GM08714 (cell line): ENCODE measurements at regions not wholly inside any gene's neighbourhood (a gene's known extent, or its start where the extent isn't known, plus 50 kb on each side); places are given as distances from the start of the nearest gene placed in this dataset.

Experiments used
- H3K4me3 ChIP-seq: fragments of 200-500 bp; sonication (Bioruptor generic); 2 replicates; pipeline ENCODE4 v1.5.1; 2014; ENCODE audit warnings: mild to moderate bottlenecking, low read length, inconsistent platforms
- ZNF274 ChIP-seq: IDR thresholded peaks from 2 replicates; pipeline ENCODE4 v1.6.1; 2012; ENCODE audit warnings: mild to moderate bottlenecking, low read depth, low read length

DNA sequence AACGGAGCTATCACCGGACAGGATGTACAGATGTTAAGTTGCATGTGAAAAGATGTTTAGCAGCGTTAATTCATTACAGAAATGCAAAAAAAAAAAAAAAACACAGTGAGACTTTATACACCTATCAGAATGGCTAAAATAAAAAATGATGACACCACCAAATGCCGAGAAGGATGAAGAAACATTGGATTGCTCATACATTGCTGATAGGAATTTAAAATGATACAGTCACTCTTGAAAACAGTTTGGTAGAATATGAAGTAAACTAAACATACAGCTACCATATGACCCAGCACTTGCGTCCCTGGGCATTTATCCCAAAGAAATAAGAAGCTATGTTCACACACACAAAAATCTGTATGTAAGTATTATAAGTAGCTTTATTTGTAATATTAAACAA, 574.1 kb downstream of the SLC16A7 start:
- H3K4me3 ChIP-seq = no peak overlapping the region
- TF ChIP-seq ZNF274 = no peak

DNA sequence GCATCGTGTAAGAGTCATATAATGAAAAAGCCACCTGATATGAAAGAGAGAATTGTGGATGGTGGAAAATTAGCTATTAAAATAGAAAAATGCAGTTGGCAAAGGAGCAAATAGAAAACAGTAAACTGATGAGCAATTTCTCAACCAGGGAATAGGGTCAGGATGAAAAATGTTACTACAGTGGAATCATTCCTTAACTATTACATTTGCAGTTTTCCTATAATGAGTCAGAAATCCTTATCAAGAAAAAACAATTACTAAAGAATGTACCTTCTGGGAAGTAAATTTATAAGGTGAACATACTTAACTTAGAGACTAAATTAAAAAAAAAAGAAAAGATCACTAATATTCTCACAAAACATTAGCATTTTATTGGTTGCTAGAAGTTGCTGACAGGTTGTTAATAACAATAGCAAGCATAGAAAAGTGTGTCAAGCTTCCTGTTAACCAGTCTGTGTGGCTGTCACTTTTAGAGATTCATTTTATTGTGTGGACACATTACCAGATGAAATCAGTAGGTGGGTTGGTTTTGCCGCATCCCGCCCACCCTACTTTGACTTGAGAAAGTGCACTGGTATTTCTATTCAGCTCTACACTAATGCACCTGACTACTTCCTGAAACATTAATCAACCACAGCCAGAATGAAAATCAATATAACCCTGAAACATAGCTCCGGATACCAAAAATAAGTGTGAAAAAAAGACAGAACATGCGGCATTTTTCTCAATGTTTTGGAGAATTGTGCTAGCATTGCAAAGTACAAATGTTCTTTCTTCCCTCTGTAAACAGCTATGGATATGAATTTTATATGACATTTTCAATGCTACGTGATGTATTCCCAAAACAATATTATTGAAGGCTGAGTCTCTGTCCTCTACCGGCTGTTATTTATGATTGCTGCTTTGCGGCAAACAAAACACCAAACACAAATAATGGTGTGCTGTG, 576.7 kb downstream of the SLC16A7 start:
- H3K4me3 ChIP-seq = no peak overlapping the region
- no peak for TF ChIP-seq ZNF274

DNA sequence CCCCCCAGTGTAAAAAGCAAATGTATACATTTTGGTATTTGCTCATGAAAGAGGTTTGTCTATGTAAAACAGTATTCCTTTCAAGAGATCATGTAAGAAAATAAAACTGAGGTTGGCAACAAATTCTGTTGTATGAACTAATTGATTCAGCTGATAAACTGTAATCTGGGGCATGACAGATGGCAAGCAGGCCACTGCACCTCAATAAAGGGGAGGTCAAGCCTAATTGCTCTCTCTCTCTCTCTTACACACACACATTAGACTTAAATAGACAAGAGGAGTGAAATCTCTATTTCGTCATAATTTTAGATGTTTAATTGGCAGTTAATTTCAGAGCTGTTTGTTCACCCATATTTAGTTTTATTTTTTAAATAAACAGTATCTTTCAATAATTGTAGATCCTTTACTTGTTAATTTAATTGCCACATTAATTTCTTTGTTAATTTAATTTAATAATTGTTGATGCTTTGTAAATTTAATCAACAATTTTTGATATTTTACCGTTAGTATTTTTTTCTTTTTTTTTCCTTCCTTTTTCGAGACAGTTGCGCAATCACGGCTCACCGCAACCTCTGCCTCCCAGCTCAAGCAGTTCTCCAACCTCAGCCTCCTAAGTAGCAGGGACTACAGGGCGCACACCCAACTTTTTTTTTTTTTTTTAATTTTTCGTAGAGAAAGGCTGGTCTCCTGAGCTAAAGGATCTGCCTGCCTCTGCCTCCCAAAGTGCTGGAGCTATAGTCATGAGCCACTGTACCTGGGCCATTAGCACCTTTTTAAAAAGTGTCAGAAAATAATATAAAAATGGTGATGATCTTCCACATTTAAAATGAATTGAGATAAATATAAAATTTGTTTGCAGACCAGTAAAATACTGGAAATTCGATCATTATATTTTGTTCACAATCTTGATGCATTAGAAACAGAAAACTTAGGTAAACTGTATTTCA, 577.7 kb downstream of the SLC16A7 start:
- no peak overlapping the region for H3K4me3 ChIP-seq
- TF ChIP-seq ZNF274 = no peak

DNA sequence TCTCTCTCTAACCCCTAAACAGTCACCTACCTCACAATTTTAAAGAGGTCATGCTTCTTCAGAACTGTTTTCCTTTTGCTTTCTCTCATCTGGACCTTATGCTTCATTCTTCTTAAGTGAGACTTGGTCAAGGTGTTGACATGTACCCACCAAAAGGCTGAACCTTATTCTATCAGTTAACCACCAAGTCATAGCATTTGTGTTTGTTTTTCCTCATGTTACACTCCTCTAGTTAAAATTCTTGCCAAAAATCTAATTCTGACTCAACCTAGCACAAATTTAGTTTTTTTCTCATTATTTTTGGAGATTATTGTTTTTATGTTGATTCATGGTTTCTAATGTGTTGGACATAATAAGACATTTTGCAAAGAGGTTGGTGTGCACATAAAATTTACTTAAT, 578.6 kb downstream of the SLC16A7 start:
- no peak for TF ChIP-seq ZNF274
- no peak overlapping the region for H3K4me3 ChIP-seq

DNA sequence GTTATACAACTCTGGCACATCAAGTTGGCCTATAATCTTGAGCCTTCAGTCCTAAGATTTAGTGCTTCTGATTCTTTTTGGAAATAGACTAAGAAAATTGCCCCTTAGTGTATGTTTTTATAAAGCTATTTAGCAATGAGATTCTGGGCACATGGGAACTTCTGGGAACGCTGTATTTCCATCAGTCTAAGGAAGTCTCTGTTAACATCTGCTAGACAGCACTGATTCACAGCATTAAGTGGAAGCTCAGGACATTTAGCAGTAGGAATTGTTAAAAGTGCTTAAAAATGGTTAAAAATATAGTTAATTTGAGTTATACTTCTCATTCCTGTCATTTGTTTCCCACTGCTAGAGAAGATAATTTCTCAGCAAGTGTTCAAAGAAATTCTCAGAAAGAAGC, 579.1 kb downstream of the SLC16A7 start:
- no peak overlapping the region for H3K4me3 ChIP-seq

DNA sequence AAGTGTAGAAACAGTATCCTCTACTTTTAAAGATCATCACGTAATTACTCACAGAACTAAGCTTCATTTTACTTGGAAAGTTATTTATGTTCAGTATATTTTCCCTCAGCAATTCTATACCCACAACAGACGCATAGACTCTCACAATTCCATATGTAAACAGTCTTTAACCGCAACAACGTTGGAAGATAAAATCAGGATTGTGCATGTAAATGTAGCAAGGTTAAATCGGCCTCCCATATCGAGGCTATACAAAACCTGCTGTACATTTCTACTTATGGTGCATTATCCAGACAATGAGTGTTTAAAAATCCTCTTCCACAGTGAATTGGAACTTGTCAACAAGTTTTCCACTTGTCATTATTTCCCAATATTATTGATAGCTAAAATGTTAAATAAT, 581.1 kb downstream of the SLC16A7 start:
- no peak overlapping the region for H3K4me3 ChIP-seq
- TF ChIP-seq ZNF274 = no peak

More for the DNA sequence above, 579.1 kb downstream of the SLC16A7 start:
- TF ChIP-seq ZNF274 = no peak

DNA sequence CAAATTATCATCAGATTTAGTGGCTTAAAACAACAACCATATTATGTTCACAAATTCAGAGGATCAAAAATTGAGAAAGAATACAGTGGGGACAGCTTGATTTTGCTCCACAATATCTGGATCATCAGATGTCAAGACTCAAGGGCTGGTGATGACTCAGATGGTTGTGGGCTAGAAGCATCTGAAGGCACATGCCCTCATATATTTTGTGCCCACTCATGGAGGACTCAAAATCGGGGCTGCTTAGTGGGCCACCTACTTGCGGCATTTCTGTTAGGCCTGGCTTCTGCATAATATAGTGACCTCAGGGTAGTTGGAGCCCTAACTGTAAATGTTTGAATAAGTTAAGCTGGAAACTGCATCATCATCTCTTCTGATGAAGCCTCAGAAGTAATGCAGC, 584.5 kb downstream of the SLC16A7 start:
- TF ChIP-seq ZNF274 = no peak
- H3K4me3 ChIP-seq = no peak overlapping the region

DNA sequence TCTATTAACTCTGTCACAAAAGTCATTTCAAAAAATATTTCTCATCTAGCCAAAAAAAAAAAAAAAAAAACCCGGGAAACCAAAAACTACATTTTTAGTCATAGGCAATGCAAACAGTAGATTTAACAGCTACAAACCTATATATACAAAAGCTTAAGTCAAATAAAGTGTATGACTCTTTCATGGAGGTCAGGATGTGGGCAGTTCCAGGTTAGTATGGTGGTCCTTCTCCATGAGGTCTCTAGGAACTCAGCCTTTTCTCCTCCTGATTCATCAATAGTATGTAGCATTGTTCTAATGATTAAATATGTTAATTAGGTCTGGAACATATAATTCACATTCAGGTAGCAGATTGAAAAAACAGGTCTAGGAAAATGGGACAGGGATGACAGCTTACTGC, 586.5 kb downstream of the SLC16A7 start:
- H3K4me3 ChIP-seq = no peak overlapping the region
- TF ChIP-seq ZNF274 = no peak

DNA sequence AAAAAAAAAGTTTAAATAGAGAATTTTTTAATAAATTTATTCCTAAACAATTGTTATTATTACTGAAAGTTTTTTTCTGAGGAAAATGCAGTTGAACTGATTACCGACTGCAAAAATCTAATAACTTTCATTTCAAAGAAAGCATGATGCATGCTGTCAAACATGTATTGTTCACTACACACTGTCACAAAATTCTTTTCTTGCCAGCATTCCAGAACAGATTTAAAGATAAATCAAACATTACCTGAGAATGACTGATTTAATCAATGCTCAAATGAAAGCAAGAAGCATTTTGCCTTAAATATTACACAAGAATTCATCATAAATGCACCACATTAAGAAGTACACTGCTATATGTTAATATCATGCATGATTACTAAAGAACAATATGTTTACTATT, 588.3 kb downstream of the SLC16A7 start:
- TF ChIP-seq ZNF274 = no peak
- H3K4me3 ChIP-seq = no peak overlapping the region

DNA sequence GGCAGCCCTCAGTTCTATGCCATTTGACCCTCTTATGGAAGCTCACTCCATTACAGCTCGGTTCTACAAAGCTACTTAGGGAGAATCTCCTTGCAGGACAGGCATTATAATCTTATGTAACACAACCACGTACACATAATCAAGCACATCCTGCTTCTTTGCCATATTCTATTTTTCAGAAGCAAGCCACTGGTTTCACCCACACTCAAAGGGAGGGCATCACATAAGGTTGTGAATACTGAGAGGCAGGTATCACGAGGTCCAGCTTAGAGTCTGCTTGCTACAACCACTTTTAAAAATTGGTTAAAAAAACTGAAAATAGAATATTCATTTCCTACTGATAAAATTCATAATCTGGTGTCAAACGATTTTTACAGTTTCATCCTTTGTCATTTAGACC, 589.2 kb downstream of the SLC16A7 start:
- TF ChIP-seq ZNF274 = no peak
- no peak overlapping the region for H3K4me3 ChIP-seq

DNA sequence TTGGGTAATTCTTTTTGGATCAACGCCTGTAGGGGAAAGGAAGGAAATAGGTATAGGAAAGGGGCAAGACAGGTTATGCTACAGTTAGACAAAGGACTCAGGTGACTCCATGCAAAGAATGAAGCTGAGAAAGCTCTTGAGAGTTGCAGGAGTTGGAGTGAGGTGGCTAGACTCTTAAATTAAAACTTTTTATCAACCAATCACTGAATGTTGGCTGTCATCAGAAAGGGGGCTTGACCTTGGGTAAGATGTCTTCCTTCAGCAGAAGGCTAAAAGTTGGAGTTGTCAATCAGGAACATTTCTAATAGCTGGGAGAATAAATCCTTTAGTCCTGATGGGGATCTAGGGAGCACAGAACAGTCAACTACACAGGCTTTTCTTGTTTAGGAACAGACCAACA, 595.4 kb downstream of the SLC16A7 start:
- H3K4me3 ChIP-seq = no peak overlapping the region
- no peak for TF ChIP-seq ZNF274

DNA sequence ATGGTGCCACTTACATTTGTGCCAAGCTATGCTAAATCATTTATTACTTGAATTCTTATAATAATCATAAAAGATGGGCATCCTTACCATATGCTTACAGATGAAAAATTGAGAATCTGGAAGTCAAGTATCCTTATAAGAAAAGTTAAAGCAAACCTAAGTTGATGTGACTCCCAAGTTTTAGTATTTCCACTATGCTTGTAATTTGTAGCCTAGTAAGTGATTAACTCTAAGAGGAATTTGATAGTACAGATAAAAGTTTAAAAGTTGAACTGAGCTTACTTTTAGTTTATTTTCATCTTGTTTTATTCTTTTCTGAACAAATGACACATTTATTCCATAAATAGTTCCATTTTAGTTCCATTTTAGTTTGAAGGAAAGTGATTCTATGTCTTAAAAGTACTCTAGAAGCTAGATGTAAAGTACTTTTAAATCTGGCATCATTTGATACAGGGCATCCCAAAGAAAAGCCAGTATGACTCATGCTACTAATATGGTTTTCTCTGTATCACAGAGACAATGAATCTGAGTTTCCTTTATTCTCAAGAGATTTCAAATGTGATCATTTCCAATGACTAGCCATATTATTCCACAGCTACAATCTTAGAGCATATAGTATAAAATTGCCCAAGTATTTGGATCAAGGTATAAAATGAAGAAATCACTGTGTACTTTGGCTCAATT, 596.0 kb downstream of the SLC16A7 start:
- TF ChIP-seq ZNF274 = no peak
- H3K4me3 ChIP-seq = no peak overlapping the region

DNA sequence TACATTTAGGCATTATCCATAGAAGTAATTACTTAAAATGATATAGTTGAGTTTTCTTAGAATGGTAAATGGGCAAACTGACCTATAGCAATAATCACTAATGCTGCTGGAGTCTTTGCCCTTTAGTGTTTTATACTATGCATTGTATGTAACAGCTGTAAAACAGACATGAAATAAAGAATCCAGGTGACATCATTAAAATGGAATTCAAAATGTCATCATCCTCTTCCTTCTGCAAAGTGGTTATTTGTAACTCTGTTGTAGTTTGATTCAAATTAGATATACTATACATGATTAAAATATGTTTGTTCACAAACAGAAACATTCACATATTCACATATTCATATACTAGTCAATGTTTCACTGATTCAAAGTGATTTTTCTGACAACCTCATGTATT, 598.8 kb downstream of the SLC16A7 start:
- no peak for TF ChIP-seq ZNF274

DNA sequence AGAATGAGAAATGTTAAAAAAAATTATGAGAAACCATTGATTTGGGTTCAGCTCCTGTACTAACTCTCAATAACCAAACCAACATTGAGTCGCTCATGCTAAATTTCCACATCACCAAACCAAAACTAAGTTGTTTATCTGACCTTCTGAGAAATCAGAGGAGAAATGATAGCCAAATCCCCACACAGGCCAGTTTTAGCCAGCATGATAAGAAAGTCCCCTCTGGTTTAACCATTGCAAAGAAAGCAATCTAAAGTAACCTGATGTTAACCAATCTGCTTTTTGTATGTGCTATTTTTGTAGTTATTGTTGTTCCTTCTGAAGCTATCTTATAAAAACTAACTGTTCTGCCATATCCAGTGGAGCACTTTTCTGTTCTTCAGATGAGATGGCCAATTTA, 599.7 kb downstream of the SLC16A7 start:
- no peak for TF ChIP-seq ZNF274
- no peak overlapping the region for H3K4me3 ChIP-seq

More for the DNA sequence above, 598.8 kb downstream of the SLC16A7 start:
- H3K4me3 ChIP-seq = no peak overlapping the region
